Stimulated activated CD4-positive, alpha-beta T cell treated with anti-CD3 and anti-CD28 coated beads, Interleukin-12 subunit alpha, Interleukin-12 subunit beta, amount 100 ng/mL, for 4 hours (primary cell): ENCODE measurements at regions not wholly inside any gene's neighbourhood (a gene's known extent, or its start where the extent isn't known, plus 50 kb on each side); places are given as distances from the start of the nearest gene placed in this dataset.

Source experiments
- DNase-seq: peaks from one replicate; pipeline ENCODE4 v3.0.0-alpha.2; 2020

DNA sequence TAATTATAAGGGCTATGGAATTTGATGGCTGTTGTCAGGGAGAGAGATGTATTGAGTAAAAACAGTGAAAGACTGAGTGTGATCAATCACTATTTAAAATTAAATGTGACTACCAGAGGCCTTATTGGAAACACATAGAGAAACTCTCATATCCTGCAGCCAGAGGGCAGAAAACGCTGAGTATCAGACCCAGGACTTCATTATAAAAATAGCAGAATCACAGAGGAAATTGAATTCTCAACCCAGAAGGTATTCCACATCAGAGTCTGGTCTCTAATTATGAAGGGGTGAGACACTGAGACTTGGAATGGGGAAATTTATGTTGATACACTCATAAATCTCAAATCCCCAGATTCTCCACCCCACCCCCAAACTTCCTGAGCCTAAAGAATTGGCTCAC lies 69.5 kb upstream of the IL6 start:
- DNase-seq = no peak

DNA sequence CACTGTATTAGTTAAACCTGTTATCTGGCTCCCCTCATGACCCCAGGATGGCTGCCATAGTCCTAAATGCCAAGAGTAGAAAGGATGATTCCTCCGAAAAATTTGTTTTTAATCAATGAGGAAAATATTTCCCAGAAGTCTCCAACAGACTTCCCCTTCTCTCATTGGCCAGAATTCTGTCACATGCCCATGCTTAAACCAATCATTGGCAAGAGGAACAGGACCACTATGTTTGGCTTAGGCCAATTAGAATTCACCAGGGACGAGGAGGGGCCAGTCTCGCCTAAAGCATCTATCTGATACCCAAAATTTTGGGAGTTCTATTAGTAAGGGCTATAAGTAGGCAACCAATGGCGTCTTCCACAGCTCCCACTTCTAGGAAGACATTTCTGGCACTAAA lies 71.2 kb upstream of the IL6 start:
- no peak for DNase-seq

DNA sequence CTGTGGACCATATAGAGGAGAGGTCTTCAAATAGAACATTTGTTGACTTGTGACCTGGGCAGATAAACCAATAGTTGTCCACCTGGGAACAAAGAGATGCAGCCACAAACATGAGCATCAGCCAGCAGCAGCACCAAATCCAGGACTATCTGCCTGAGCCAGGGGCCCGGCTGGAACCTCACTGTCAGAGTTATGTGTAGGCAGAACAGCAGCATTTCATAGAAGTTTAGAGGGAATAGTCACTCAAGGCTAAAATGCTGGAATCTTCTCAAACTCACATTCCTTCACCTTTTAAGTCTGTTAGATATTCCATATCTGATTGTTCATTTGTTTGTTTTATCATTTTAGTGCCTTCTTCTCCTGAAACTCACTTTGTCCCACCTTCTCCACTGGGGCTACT lies 72.2 kb upstream of the IL6 start:
- DNase-seq = no peak

DNA sequence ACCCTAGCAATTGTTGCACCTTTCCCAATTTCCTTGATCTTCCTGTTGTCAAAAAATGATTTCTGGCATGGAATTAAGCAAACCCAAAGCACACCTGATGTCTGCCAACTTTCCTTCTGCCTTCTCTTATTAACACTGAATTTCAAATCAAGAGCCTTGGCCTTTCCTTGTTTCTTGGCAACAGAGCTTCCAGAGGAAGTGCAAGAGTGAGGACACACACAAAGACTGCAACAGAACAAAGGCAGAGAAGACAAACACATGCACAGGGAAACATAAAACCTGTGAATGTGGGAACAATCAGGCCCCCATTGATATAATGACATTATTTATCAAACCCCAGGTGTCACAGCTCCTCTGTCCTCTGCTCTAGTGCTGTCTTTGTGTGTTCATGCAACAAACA lies 73.0 kb upstream of the IL6 start:
- DNase-seq = no peak

DNA sequence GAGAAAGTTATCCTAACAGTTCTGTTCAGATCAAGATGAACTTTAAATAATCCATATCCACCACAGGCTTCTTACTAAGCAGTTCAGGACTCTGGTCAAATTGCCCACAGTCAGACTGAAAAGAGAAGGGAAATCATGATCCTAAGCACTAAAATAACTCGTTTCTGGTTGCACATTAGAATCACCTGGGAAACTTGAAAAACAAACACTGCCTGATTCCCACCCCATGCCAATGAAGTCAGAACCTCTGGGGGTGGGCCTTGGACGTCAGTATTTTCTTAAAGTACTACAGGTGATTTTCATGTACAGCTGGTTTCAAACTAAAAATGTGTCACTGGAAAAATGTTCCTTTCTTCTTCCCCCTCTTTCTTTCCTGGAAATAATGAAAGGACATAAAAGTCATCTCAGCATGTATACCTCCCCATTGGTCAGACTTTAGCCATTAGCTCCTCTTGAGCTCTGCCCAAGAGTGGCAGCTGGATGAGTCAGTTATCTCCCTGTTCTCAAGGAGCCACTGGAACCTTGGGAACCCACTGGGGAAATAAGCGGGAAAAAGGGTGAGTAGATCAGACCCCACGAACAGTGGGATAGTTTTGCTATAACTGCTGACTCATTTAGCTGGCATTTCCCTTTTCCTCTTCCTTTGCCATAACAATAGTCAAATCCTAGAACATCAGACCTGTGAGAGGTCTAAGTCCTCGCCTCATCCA lies 75.3 kb upstream of the IL6 start:
- no peak for DNase-seq

GRCh38 chr7:22651036-22651435 lies 76.0 kb upstream of the IL6 start:
- no peak for DNase-seq

GRCh38 chr7:22649686-22650085 lies 77.3 kb upstream of the IL6 start:
- no peak for DNase-seq

DNA sequence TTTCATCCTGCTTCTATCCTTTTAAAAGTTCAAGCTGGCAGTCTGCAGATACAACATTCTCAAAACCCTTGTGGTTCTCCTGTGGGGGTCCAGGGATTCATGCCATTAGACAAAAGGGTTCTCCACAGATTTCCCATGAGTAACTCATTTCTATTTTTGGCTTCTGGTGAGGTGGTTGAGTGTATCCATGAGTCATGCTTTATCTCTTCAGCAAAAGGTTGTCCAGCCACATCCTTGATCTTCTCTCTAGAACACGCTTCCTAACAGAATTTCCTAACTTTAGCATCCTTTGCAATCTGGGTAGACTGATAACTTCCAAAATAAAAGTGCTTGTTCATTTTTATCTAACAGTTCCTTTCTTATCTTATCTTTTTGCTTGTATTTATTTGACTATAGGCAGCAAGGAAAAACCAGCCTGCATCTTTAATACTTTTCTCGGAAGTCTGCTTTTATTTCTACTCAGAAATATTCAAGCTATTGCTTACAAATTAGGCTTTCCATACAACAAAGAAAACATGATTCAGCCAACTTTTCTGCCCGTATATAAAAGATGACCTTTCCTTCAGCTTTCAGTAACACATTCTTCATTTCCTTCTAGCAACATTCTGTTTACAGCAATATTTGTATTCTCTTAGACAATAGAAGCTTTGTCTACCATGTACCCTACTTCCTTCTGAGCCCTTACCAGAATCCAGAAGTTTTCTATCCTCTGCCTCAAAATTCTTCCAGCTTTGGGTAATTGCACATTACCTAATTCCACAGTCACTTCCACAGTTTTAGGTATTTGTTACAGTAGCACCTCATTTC lies 79.3 kb upstream of the IL6 start:
- no peak for DNase-seq

DNA sequence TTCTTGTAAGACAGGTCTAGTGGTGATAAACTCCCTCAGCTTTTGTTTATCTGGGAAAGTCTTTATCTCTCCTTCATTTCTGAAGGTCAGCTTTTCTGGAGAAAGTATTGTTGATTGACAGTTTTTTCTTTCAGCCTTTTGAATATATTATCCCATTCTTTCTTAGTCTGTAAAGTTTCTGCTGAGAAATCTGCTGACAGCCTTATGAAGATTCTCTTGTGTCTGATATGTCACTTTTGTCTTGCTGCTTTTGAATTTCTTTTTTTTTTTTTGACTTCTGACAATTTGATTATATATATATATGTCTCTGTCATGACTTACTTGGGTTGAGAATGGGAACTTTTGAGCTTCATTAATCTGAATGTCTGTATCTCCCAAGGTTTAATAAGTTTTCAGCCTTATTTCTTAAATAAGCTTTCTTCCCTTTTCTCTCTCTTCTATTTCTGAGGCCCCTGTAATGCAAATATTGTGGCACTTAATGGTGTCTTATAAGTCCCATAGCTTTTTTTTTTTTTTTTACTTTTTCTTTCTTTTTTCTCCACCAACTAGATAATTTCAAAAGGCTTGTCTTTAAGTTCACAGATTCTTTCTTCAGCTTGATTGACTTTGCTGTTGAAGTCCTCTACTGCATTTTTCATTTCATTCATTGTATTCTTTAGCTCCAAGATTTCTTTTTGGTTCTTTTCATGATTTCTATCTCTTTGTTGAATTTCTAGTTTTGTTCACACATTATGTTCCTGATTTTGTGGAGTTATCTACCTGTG lies 81.4 kb upstream of the IL6 start:
- no peak for DNase-seq

- no peak for DNase-seq
These were observed 84.5 kb upstream of the IL6 start for GRCh38 chr7:22642454-22642853.

- DNase-seq = peak; percentile 11
These were observed 86.7 kb upstream of the IL6 start for GRCh38 chr7:22640269-22640668.

- no peak for DNase-seq
These were observed 87.6 kb upstream of the IL6 start for GRCh38 chr7:22639396-22639795.

GRCh38 chr7:22635349-22635748 lies 91.7 kb upstream of the IL6 start:
- DNase-seq = no peak

DNA sequence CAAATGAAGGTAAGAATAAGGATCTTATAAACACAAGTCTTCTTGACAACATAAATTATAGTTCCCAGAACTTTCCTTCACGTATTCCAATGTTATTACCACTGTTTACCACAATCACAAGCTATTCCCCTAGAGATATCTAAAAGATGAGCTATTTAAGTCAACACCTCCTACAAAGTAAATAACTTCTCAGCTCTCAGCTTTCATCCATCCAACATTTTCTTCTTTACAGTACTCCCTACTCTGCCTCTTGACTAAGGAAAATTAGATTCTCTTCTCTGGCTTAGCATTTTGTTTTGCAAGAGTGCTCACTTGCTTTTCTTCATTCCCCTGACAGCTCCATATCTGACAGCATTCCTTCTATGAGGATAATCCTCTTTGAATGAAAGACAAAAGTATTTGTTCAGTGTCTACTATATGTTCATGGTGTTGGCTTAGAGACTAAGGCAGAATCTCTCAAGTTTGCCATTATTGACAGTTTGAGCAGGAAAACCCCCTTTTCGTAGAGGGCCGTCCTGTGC lies 93.0 kb upstream of the IL6 start:
- no peak for DNase-seq

DNA sequence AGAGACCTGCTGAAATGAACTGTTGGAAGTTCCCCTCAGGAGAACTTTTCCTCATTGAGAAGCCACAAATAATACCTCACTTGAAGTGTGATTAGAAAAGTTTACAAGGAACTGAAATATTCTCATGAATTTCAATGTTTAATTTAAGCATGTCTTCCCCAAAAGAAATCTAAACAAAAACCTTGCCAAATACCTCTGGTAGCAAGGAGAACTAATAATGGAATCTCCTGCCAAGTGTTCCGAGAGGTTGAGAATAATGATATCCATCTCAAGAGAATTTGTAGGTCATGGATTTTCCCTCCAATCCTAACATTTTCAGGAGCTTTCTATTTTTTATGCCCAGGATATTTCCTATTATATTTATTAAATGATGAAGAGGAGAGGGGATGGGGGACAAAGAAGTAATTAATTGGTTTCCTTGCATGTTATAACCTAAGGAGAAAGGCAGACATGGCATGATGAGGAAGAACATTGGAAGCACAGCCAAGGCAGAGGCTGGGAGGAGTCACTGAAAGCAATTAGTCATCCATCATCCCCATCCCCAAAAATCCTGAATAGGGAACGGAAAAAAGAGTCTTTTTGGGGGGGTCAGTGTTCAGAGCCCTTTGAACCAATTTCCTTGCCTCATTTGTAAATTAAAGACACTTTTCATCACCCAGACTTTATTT lies 93.6 kb upstream of the IL6 start:
- no peak for DNase-seq

DNA sequence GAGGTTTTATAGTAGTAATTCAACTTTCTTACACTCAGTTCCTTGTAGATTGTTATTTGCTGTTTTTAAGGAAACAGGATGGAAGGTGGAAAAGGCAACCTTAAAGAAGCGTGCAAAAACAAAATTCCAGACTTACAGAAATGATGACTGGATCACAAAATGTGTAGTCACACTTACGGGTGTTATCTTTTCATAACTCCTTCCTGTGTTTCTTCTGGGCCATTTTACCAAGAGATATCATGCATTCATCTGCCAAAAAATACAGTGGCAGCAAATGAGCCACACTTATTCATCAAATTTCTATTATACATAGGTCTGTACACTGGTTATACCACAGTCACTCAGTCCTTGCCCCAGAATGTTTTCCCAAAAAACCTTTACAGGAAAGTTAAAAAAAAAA lies 94.3 kb upstream of the IL6 start:
- DNase-seq = no peak

- DNase-seq = no peak
These were observed 95.3 kb upstream of the IL6 start for GRCh38 chr7:22631730-22632129.

- no peak for DNase-seq
These were observed 96.9 kb upstream of the IL6 start for GRCh38 chr7:22630069-22630468.

DNA sequence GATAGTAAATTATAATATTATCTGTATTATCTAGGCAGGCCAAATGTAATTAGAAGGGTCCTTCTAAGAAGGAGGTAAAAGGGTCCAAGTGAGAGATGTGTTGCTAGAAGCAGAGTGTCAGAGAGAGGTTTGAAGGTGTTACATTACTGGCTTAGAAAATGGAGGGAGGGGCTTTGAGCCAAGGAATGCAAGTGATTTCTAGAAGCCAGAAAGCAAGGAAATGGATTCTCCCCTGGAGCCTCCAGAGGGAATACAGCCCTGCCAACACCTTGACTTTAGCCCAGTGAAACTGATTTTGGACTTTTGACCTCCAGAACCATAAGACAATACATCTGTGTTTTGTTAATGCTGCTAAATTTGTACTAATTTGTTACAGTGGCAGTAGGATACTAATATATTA lies 97.9 kb upstream of the IL6 start:
- no peak for DNase-seq

DNA sequence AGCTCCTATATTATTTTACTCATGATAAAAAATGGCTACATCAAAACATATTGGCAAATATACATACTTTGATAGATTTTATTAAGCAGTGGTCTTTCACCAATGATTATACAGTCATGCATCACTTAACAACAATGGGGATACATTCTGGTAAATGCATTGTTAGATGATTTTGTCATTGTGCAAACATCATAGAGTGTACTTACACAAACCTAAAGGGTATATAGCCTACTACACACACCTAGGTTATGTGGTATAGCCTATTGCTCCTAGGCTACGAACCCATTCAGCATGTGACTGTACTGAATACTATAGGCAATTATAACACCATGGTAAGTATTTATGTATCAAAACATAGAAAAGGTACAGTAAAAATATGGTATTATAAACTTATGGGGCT lies 98.9 kb upstream of the IL6 start:
- no peak for DNase-seq

DNA sequence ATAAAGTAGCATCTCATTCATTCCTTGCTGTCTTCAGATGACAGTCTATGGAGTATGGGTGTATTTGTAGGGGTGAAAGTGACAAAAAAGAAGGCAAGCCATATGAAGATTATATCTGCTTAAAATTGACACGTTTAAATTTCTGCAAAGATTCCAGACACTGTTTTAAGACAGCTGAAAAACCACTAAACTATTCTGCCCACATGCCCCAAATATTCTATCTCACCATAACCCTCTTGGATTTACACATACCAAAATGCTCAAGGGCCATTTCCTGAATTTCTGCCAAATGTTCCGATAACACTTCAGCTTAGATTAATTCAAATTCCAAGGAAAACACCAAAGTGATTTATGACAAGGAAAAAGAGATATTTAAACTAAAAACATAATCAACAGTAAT lies 99.9 kb upstream of the IL6 start:
- no peak for DNase-seq

DNA sequence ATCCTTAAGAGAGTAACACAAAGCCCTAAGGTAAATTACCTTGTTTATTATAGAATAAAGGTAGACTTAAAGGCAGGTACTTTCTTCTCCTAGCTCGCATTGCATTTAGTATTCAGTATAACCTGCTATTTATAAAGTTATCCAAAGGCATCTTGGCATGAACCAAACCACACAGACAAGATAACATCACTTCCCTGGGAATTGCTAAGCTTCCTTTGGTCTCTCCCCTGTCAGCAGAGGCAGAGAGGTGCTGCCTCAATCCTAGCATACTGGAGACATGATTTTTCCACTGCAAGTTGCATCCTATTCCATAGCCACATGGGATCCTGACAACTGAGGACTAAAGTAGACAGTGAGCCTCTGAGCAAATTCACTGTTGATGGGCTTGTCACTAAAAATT lies 101.7 kb upstream of the IL6 start:
- no peak for DNase-seq

GRCh38 chr7:22624781-22625180 lies 102.2 kb upstream of the IL6 start:
- DNase-seq = no peak
